GM18517 (cell line): ENCODE measurements at regions not wholly inside any gene's neighbourhood (a gene's known extent, or its start where the extent isn't known, plus 50 kb on each side); places are given as distances from the start of the nearest gene placed in this dataset.
A peak's percentile ranks its signal among the peaks of the same experiment; 100 is the strongest.

Source experiments
- ATAC-seq: cut with Tn5 transposase; IDR thresholded peaks from one replicate; pipeline ENCODE4 v1.9.1; 2021; ENCODE audit warnings: mild to moderate bottlenecking, moderate library complexity; ENCODE audit not compliant: unreplicated experiment

DNA sequence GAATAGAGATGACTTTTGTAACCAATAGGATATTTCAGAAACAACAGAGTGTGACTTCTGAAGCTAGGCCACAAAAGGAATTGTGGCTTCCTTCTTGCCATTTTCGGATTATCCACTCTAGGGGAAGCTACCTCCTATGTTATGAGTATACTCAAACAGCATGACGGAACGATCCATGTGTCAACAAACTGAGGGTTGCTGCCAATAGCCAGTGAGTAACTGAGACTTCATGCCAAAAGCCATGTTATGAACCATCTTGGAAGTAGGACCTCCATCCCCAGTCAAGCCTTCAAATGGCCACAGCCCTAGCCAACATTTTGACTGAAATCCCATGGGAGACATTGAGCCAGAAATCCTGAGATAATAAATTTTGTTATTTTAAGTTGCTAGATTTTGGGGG lies 69.0 kb upstream of the IL6 start:
- no peak for ATAC-seq

GRCh38 chr7:22657479-22657878 lies 69.5 kb upstream of the IL6 start:
- no peak for ATAC-seq

DNA sequence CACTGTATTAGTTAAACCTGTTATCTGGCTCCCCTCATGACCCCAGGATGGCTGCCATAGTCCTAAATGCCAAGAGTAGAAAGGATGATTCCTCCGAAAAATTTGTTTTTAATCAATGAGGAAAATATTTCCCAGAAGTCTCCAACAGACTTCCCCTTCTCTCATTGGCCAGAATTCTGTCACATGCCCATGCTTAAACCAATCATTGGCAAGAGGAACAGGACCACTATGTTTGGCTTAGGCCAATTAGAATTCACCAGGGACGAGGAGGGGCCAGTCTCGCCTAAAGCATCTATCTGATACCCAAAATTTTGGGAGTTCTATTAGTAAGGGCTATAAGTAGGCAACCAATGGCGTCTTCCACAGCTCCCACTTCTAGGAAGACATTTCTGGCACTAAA lies 71.2 kb upstream of the IL6 start:
- ATAC-seq: no peak

GRCh38 chr7:22654831-22655230 lies 72.2 kb upstream of the IL6 start:
- no peak for ATAC-seq

DNA sequence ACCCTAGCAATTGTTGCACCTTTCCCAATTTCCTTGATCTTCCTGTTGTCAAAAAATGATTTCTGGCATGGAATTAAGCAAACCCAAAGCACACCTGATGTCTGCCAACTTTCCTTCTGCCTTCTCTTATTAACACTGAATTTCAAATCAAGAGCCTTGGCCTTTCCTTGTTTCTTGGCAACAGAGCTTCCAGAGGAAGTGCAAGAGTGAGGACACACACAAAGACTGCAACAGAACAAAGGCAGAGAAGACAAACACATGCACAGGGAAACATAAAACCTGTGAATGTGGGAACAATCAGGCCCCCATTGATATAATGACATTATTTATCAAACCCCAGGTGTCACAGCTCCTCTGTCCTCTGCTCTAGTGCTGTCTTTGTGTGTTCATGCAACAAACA lies 73.0 kb upstream of the IL6 start:
- no peak for ATAC-seq

- ATAC-seq: no peak
Observed at GRCh38 chr7:22651534-22652243, 75.3 kb upstream of the IL6 start.

- no peak for ATAC-seq
Observed at GRCh38 chr7:22651036-22651435, 76.0 kb upstream of the IL6 start.

GRCh38 chr7:22649686-22650085 lies 77.3 kb upstream of the IL6 start:
- no peak for ATAC-seq

DNA sequence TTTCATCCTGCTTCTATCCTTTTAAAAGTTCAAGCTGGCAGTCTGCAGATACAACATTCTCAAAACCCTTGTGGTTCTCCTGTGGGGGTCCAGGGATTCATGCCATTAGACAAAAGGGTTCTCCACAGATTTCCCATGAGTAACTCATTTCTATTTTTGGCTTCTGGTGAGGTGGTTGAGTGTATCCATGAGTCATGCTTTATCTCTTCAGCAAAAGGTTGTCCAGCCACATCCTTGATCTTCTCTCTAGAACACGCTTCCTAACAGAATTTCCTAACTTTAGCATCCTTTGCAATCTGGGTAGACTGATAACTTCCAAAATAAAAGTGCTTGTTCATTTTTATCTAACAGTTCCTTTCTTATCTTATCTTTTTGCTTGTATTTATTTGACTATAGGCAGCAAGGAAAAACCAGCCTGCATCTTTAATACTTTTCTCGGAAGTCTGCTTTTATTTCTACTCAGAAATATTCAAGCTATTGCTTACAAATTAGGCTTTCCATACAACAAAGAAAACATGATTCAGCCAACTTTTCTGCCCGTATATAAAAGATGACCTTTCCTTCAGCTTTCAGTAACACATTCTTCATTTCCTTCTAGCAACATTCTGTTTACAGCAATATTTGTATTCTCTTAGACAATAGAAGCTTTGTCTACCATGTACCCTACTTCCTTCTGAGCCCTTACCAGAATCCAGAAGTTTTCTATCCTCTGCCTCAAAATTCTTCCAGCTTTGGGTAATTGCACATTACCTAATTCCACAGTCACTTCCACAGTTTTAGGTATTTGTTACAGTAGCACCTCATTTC lies 79.3 kb upstream of the IL6 start:
- no peak for ATAC-seq

- no peak for ATAC-seq
Observed at GRCh38 chr7:22645418-22646181, 81.4 kb upstream of the IL6 start.

GRCh38 chr7:22642454-22642853 lies 84.5 kb upstream of the IL6 start:
- ATAC-seq: no peak

DNA sequence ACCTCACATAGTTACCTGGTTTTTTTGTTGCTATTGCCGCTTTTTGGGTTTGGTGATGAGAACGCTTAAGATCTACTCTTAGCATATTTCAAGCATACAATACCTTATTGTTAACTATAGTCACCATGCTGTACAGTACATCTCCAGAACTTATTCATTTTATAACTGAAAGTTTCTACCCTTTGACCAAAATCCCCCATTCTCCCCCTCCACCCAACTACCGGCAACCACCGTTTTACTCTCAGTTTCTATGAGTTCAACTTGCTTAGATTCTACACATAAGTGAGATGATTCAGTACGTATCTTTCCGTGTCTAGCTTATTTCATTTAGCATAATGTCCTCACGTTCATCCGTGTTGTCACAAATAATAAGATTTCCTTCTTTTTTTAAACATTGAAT lies 86.7 kb upstream of the IL6 start:
- peak; percentile 99 for ATAC-seq

DNA sequence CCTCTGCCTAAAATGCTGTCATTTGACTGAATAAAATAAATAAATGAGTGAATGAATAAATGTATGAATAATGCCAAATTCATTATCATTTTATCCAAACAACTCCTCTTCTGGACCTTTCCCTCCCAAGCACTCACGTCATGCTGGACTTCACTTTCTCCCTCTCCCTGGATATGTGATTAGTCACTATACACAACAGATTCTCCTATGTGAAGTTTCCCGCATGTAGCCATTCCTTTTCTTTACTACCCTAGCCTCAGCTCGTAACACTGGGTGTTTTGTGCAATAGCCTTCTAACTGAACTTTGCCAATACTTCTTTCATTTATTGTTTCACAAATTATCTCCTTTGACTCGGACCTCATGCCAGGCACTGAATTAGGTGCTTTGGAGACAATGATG lies 87.6 kb upstream of the IL6 start:
- ATAC-seq: no peak

DNA sequence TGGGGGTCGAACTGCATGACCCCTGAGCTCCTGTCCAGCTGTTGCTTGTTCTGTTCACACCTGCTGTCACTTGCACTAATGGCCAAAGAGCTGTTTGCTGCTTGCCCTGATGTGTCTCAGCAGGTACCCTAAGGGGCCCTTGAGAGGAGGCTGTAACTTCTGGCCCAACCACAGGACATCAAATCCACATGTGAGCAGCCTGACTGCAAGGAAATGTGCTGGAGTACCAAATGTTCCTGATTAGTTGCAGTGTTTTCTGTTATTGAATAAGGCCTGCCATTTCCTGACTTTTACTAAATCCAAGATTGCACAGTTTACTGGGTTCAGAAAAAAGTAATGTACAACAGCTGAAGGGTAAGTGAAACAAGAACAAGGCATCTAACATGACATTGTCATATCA lies 91.7 kb upstream of the IL6 start:
- ATAC-seq: no peak

GRCh38 chr7:22633954-22634474 lies 93.0 kb upstream of the IL6 start:
- ATAC-seq: no peak

DNA sequence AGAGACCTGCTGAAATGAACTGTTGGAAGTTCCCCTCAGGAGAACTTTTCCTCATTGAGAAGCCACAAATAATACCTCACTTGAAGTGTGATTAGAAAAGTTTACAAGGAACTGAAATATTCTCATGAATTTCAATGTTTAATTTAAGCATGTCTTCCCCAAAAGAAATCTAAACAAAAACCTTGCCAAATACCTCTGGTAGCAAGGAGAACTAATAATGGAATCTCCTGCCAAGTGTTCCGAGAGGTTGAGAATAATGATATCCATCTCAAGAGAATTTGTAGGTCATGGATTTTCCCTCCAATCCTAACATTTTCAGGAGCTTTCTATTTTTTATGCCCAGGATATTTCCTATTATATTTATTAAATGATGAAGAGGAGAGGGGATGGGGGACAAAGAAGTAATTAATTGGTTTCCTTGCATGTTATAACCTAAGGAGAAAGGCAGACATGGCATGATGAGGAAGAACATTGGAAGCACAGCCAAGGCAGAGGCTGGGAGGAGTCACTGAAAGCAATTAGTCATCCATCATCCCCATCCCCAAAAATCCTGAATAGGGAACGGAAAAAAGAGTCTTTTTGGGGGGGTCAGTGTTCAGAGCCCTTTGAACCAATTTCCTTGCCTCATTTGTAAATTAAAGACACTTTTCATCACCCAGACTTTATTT lies 93.6 kb upstream of the IL6 start:
- no peak for ATAC-seq

DNA sequence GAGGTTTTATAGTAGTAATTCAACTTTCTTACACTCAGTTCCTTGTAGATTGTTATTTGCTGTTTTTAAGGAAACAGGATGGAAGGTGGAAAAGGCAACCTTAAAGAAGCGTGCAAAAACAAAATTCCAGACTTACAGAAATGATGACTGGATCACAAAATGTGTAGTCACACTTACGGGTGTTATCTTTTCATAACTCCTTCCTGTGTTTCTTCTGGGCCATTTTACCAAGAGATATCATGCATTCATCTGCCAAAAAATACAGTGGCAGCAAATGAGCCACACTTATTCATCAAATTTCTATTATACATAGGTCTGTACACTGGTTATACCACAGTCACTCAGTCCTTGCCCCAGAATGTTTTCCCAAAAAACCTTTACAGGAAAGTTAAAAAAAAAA lies 94.3 kb upstream of the IL6 start:
- no peak for ATAC-seq

DNA sequence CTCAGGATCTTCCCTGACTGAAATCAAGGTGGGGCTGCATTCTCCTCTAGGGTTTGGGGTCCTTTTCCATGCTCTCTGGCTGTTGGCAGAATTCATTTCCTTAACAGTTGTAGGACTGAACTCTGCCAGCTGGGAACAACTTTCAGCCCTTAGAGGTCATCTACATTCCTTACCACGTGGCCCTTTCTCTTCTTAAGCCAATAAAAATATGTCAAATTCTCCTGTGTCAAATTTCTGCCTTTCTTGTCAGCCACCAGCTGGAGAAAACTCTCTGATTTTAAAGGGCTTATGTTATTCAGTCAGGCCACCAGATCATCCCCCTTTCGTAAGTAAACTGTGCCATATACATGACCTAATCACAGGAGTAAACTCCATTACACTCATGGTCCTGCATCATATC lies 95.3 kb upstream of the IL6 start:
- ATAC-seq: no peak

- ATAC-seq: no peak
Observed at GRCh38 chr7:22630069-22630468, 96.9 kb upstream of the IL6 start.

DNA sequence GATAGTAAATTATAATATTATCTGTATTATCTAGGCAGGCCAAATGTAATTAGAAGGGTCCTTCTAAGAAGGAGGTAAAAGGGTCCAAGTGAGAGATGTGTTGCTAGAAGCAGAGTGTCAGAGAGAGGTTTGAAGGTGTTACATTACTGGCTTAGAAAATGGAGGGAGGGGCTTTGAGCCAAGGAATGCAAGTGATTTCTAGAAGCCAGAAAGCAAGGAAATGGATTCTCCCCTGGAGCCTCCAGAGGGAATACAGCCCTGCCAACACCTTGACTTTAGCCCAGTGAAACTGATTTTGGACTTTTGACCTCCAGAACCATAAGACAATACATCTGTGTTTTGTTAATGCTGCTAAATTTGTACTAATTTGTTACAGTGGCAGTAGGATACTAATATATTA lies 97.9 kb upstream of the IL6 start:
- no peak for ATAC-seq

DNA sequence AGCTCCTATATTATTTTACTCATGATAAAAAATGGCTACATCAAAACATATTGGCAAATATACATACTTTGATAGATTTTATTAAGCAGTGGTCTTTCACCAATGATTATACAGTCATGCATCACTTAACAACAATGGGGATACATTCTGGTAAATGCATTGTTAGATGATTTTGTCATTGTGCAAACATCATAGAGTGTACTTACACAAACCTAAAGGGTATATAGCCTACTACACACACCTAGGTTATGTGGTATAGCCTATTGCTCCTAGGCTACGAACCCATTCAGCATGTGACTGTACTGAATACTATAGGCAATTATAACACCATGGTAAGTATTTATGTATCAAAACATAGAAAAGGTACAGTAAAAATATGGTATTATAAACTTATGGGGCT lies 98.9 kb upstream of the IL6 start:
- ATAC-seq: no peak
